Trophoblast cell (in vitro differentiated cells and primary cell): ENCODE measurements at regions not wholly inside any gene's neighbourhood (a gene's known extent, or its start where the extent isn't known, plus 50 kb on each side); places are given as distances from the start of the nearest gene placed in this dataset.

Experiments used
- DNase-seq, 2 donors: peaks; one replicate each; pipeline ENCODE4 v3.0.0-alpha.2; 2016
- H2AFZ ChIP-seq: 2 replicates; pipeline ENCODE4 v1.6.1; 2013; ENCODE audit warnings: low read length, moderate library complexity, mild to moderate bottlenecking; ENCODE audit not compliant: insufficient read depth, poor library complexity
- H2AK5ac ChIP-seq: 2 replicates; pipeline ENCODE4 v1.6.1; 2013; ENCODE audit warnings: mild to moderate bottlenecking, low read length
- H2BK120ac ChIP-seq: 2 replicates; pipeline ENCODE4 v1.6.1; 2013; ENCODE audit warnings: low read length, mild to moderate bottlenecking, moderate library complexity; ENCODE audit not compliant: insufficient read depth, poor library complexity
- H2BK12ac ChIP-seq: 2 replicates; pipeline ENCODE4 v1.6.1; 2013; ENCODE audit warnings: mild to moderate bottlenecking, low read length, moderate library complexity
- H2BK5ac ChIP-seq: 2 replicates; pipeline ENCODE4 v1.6.1; 2013; ENCODE audit warnings: low read length, low read depth, moderate library complexity, mild to moderate bottlenecking; ENCODE audit not compliant: poor library complexity
- H3K14ac ChIP-seq: 2 replicates; pipeline ENCODE4 v1.6.1; 2013; ENCODE audit warnings: mild to moderate bottlenecking, low read length
- H3K18ac ChIP-seq: 2 replicates; pipeline ENCODE4 v1.6.1; 2013; ENCODE audit warnings: mild to moderate bottlenecking, low read length
- H3K23ac ChIP-seq: 2 replicates; pipeline ENCODE4 v1.6.1; 2013; ENCODE audit warnings: low read length
- H3K27ac ChIP-seq: 2 replicates; pipeline ENCODE4 v1.5.1; 2013; ENCODE audit warnings: low read depth, mild to moderate bottlenecking, inconsistent platforms, low read length, moderate library complexity
- H3K27me3 ChIP-seq: 2 replicates; pipeline ENCODE4 v1.6.1; 2013; ENCODE audit warnings: inconsistent platforms, mild to moderate bottlenecking, low read length, moderate library complexity; ENCODE audit not compliant: insufficient read depth
- H3K36me3 ChIP-seq, 2 experiments: 1 replicate in 1 of 2; 2 replicates in 1 of 2; pipeline ENCODE4 v1.6.1; 2013; ENCODE audit warnings: low read length in 2 of 2, mild to moderate bottlenecking in 2 of 2, moderate library complexity in 1 of 2; ENCODE audit not compliant: insufficient read depth in 2 of 2, control insufficient read depth in 1 of 2
- H3K4ac ChIP-seq: 2 replicates; pipeline ENCODE4 v1.6.1; 2013; ENCODE audit warnings: low read depth, mild to moderate bottlenecking, low read length, moderate library complexity
- H3K4me1 ChIP-seq, 2 experiments: 1 replicate in 1 of 2; 2 replicates in 1 of 2; pipeline ENCODE4 v1.6.1; 2013; ENCODE audit warnings: low read length in 2 of 2, mild to moderate bottlenecking in 2 of 2, moderate library complexity in 1 of 2; ENCODE audit not compliant: insufficient read depth in 2 of 2, control insufficient read depth in 1 of 2
- H3K4me2 ChIP-seq: 2 replicates; pipeline ENCODE4 v1.6.1; 2013; ENCODE audit warnings: inconsistent platforms, mild to moderate bottlenecking, low read length, moderate library complexity
- H3K4me3 ChIP-seq: 2 replicates; pipeline ENCODE4 v1.5.1; 2013; ENCODE audit warnings: mild to moderate bottlenecking, low read depth, low read length, inconsistent platforms
- H3K79me1 ChIP-seq: one replicate; pipeline ENCODE4 v1.6.1; 2013; ENCODE audit warnings: low read length
- H3K79me2 ChIP-seq: 2 replicates; pipeline ENCODE4 v1.6.1; 2013; ENCODE audit warnings: low read length, mild to moderate bottlenecking; ENCODE audit not compliant: control insufficient read depth, insufficient read depth, poor library complexity
- H3K9ac ChIP-seq: 2 replicates; pipeline ENCODE4 v1.6.1; 2013; ENCODE audit warnings: mild to moderate bottlenecking, low read length
- H3K9me3 ChIP-seq: 2 replicates; pipeline ENCODE4 v1.6.1; 2013; ENCODE audit warnings: low read depth, mild to moderate bottlenecking, control low read depth, inconsistent platforms, low read length; ENCODE audit not compliant: insufficient read depth
- H4K12ac ChIP-seq: 2 replicates; pipeline ENCODE4 v1.6.1; 2013; ENCODE audit warnings: low read depth, mild to moderate bottlenecking, low read length, moderate library complexity
- H4K8ac ChIP-seq: 2 replicates; pipeline ENCODE4 v1.6.1; 2013; ENCODE audit warnings: low read depth, mild to moderate bottlenecking, low read length, moderate library complexity
- H4K91ac ChIP-seq: one replicate; pipeline ENCODE4 v1.6.1; 2013; ENCODE audit warnings: low read depth, mild to moderate bottlenecking, low read length, moderate library complexity
- WGBS: extraction: QIAGEN DNeasy Blood & Tissue Kit; methylation state at CpG from one replicate; pipeline ENCODE4 v1.1.7; 2013; ENCODE audit warnings: missing lambda C conversion rate; ENCODE audit not compliant: insufficient read length, insufficient coverage; ENCODE audit errors: extremely low coverage; 5-methylcytosine and 5-hydroxymethylcytosine counted together

- H3K14ac ChIP-seq, result no peak overlapping the region
Observed at GRCh38 chr1:14228677-14229076, 369.8 kb upstream of the KAZN start.

DNA sequence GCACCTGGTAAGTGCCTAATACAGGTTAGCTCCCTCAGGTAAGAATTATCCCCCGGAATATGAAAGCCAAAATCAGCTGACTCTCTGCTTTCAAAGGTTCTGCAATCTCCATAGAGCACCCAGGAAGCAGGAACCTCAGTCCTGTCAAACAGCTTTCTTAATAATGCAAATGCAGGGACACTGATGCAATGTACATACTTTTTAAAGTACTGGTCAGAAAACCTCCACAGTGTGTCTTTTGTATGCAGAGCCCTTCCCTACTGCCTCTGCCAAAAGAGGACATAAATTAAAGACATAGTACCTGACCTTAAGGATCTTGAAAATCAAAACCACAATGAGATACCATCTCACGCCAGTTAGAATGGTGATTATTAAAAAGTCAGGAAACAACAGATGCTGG is 365.0 kb upstream of the KAZN start:
- H3K9me3 ChIP-seq, result peaks cover 2% of the 10 kb centered on the region
- H4K12ac ChIP-seq, result no peak overlapping the region
- no peaks in the 10 kb centered on the region for H3K79me2 ChIP-seq
- no peak overlapping the region for H3K18ac ChIP-seq
- H3K4me2 ChIP-seq, result no peak overlapping the region
- H2AFZ ChIP-seq, result no peak overlapping the region
- H2AK5ac ChIP-seq, result no peak overlapping the region
- H3K79me1 ChIP-seq, result no peaks in the 10 kb centered on the region
- H4K91ac ChIP-seq, result no peak overlapping the region
- no peak overlapping the region for H2BK120ac ChIP-seq
- H3K27me3 ChIP-seq, result no peaks in the 10 kb centered on the region
- H3K4ac ChIP-seq, result no peak overlapping the region
- no peaks in the 10 kb centered on the region for H3K4me1 ChIP-seq
- H3K36me3 ChIP-seq, result no peaks in the 10 kb centered on the region
- no peak overlapping the region for H4K8ac ChIP-seq
- no peak overlapping the region for H2BK5ac ChIP-seq
- no peak overlapping the region for H3K4me3 ChIP-seq
- no peak overlapping the region for H3K14ac ChIP-seq
- H3K23ac ChIP-seq, result no peak overlapping the region
- DNase-seq, result no peak
- H3K27ac ChIP-seq, result no peak overlapping the region
- no peak overlapping the region for H3K9ac ChIP-seq
- H2BK12ac ChIP-seq, result no peak overlapping the region
- no CpG with 5 or more reads among the region's 2 CpGs for WGBS

More at GRCh38 chr1:14228677-14229076, 369.8 kb upstream of the KAZN start:
- Histone ChIP-seq H3K9ac (no peak overlapping the region), H3K79me2 (no peaks in the 10 kb centered on the region), H4K12ac (no peak overlapping the region), H3K36me3 (no peaks in the 10 kb centered on the region), H2BK5ac (no peak overlapping the region), H3K27me3 (no peaks in the 10 kb centered on the region), H3K4me3 (no peak overlapping the region), H2BK120ac (no peak overlapping the region), H3K4ac (no peak overlapping the region), H3K9me3 (peaks cover 2% of the 10 kb centered on the region), H2AFZ (no peak overlapping the region), H4K8ac (no peak overlapping the region), H3K4me2 (no peak overlapping the region), H3K79me1 (no peaks in the 10 kb centered on the region), H4K91ac (no peak overlapping the region), H3K27ac (no peak overlapping the region), H3K4me1 (no peaks in the 10 kb centered on the region), H3K23ac (no peak overlapping the region), H2BK12ac (no peak overlapping the region), H2AK5ac (no peak overlapping the region), H3K18ac (no peak overlapping the region)
- WGBS, result no CpG with 5 or more reads among the region's 1 CpG
- DNase-seq, result no peak

- Histone ChIP-seq H3K79me1 (no peaks in the 10 kb centered on the region), H4K8ac (no peak overlapping the region), H3K4me1 (no peaks in the 10 kb centered on the region), H4K12ac (no peak overlapping the region), H3K14ac (no peak overlapping the region), H3K9ac (no peak overlapping the region), H3K4me3 (no peak overlapping the region), H3K18ac (no peak overlapping the region), H4K91ac (no peak overlapping the region), H2AK5ac (no peak overlapping the region), H3K23ac (no peak overlapping the region), H2BK12ac (no peak overlapping the region), H3K79me2 (no peaks in the 10 kb centered on the region), H2AFZ (no peak overlapping the region), H3K4ac (no peak overlapping the region), H3K9me3 (peaks cover 2% of the 10 kb centered on the region), H3K27ac (no peak overlapping the region), H3K36me3 (no peaks in the 10 kb centered on the region), H3K4me2 (no peak overlapping the region), H3K27me3 (no peaks in the 10 kb centered on the region), H2BK120ac (no peak overlapping the region), H2BK5ac (no peak overlapping the region)
- no CpG with 5 or more reads among the region's 2 CpGs for WGBS
- no peak for DNase-seq
Observed at GRCh38 chr1:14236097-14236496, 362.4 kb upstream of the KAZN start.

DNA sequence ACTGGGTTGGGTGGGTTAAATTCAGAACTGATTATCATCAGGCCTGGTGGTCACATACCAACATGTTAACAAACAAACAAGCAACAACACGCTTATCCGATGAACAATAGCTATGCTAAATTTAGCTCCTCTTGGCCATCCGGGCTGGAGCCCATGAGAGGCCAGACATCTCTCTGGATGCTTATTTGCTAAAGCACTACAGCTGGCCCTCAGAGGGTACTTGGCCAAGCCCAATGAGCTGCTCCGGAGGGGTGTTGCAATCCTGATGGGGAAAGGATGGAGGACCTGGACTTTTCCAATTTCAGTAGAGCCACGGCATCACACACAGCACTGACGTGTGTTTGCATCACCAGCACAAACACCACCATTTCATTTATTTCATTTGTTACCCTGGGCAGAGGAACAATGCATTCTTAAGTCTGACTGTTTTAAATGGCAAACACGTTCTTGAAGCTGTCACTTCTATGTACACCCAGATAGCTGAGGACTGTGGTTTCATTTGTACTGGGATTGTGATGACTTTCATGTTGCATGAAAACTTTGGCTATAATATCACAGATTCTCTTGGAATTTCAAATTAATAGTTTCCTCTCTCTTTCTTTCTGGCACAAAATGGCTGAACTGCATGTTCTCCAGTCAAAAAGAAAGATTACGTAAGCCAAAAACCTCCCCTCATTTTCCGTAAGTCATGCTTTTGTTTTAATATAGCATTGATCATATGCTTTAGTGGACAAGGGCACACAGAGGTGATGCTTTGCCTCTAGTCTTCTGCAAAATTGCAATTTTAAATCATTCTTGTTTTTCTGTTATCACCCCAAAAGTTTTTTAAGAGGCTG is 359.8 kb upstream of the KAZN start:
- Histone ChIP-seq H3K27ac (no peak overlapping the region), H3K9ac (no peak overlapping the region), H3K36me3 (no peaks in the 10 kb centered on the region), H3K14ac (no peak overlapping the region), H4K8ac (no peak overlapping the region), H3K27me3 (no peaks in the 10 kb centered on the region), H4K91ac (no peak overlapping the region), H2BK120ac (no peak overlapping the region), H3K4ac (no peak overlapping the region), H4K12ac (no peak overlapping the region), H2AK5ac (no peak overlapping the region), H3K23ac (no peak overlapping the region), H2AFZ (no peak overlapping the region), H3K79me2 (no peaks in the 10 kb centered on the region), H2BK12ac (no peak overlapping the region), H3K18ac (no peak overlapping the region), H2BK5ac (no peak overlapping the region), H3K79me1 (no peaks in the 10 kb centered on the region), H3K4me1 (no peaks in the 10 kb centered on the region), H3K9me3 (no peaks in the 10 kb centered on the region), H3K4me2 (no peak overlapping the region), H3K4me3 (no peak overlapping the region)
- WGBS, result no CpG with 5 or more reads among the region's 9 CpGs
- no peak for DNase-seq
